HG02973 (cell line): ENCODE measurements at regions not wholly inside any gene's neighbourhood (a gene's known extent, or its start where the extent isn't known, plus 50 kb on each side); places are given as distances from the start of the nearest gene placed in this dataset.
"Not testable (repeated sequence)": the region's sequence is repeated elsewhere in the genome, so short reads cannot be mapped to it uniquely, and the experiment has no call there.

ENCODE experiments used
- ATAC-seq: cut with Tn5 transposase; IDR thresholded peaks from one replicate; pipeline ENCODE4 v1.9.1; 2021; ENCODE audit warnings: moderate library complexity; ENCODE audit not compliant: unreplicated experiment

- ATAC-seq: no peak
These were observed 267.6 kb upstream of the SGK1 start for GRCh38 chr6:134585517-134585873.

- no peak for ATAC-seq
These were observed 267.1 kb upstream of the SGK1 start for GRCh38 chr6:134584847-134585516.

- ATAC-seq: no peak
These were observed 260.1 kb upstream of the SGK1 start for GRCh38 chr6:134577998-134578397.

GRCh38 chr6:134575221-134575620, 257.3 kb upstream of the SGK1 start:
- ATAC-seq: no peak

- ATAC-seq: no peak
These were observed 256.6 kb upstream of the SGK1 start for GRCh38 chr6:134574491-134574890.

- not testable (repeated sequence) for ATAC-seq
These were observed 252.1 kb upstream of the SGK1 start for GRCh38 chr6:134569996-134570395.

GRCh38 chr6:134564705-134565104, 246.8 kb upstream of the SGK1 start:
- no peak for ATAC-seq

GRCh38 chr6:134560019-134560418, 242.1 kb upstream of the SGK1 start:
- no peak for ATAC-seq

- ATAC-seq: no peak
These were observed 239.6 kb upstream of the SGK1 start for GRCh38 chr6:134557509-134557908.

- ATAC-seq: no peak
These were observed 237.8 kb upstream of the SGK1 start for GRCh38 chr6:134555672-134556071.

GRCh38 chr6:134553936-134554335, 236.0 kb upstream of the SGK1 start:
- no peak for ATAC-seq

GRCh38 chr6:134551245-134551960, 233.5 kb upstream of the SGK1 start:
- ATAC-seq: no peak

- ATAC-seq: no peak
These were observed 232.7 kb upstream of the SGK1 start for GRCh38 chr6:134550604-134551003.

- no peak for ATAC-seq
These were observed 231.9 kb upstream of the SGK1 start for GRCh38 chr6:134549854-134550253.

GRCh38 chr6:134546962-134547645, 229.2 kb upstream of the SGK1 start:
- ATAC-seq: no peak

GRCh38 chr6:134544737-134545136, 226.8 kb upstream of the SGK1 start:
- ATAC-seq: no peak

GRCh38 chr6:134543128-134543527, 225.2 kb upstream of the SGK1 start:
- no peak for ATAC-seq

- ATAC-seq: no peak
These were observed 223.1 kb upstream of the SGK1 start for GRCh38 chr6:134541001-134541400.

GRCh38 chr6:134539865-134540323, 222.0 kb upstream of the SGK1 start:
- no peak for ATAC-seq

- not testable (repeated sequence) for ATAC-seq
These were observed 219.9 kb upstream of the SGK1 start for GRCh38 chr6:134537765-134538164.

- no peak for ATAC-seq
These were observed 219.2 kb upstream of the SGK1 start for GRCh38 chr6:134537146-134537555.

- ATAC-seq: no peak
These were observed 217.9 kb upstream of the SGK1 start for GRCh38 chr6:134535831-134536230.
